T-cell (primary cell): ENCODE measurements at regions not wholly inside any gene's neighbourhood (a gene's known extent, or its start where the extent isn't known, plus 50 kb on each side); places are given as distances from the start of the nearest gene placed in this dataset.

Experiments
- ATAC-seq, 4 experiments: fragments of 200-7000 bp in 3 of 4; fragments of 150-1000 bp in 1 of 4; cut with Tn5 transposase; replicated peaks in 1 of 4; 1 replicate in 3 of 4; 2 replicates in 1 of 4; pipeline ENCODE4 v1.10.0; 2021; ENCODE audit warnings: moderate library complexity in 3 of 4, mild to moderate bottlenecking in 2 of 4, moderate number of reproducible peaks in 1 of 4
- CTCF ChIA-PET, 2 donors: fragments of 300-600 bp; sonication (Branson Sonifier 250); formaldehyde crosslinking; loops; one replicate each; lab custom pipeline; 2022; ENCODE audit warnings: antibody characterized with exemption in 2 of 2; lab: Charles Lee
- POLR2A ChIA-PET, 2 donors: fragments of 300-600 bp; sonication (Branson Sonifier 250); formaldehyde crosslinking; loops; one replicate each; lab custom pipeline; 2022; ENCODE audit warnings: antibody characterized with exemption in 2 of 2; lab: Charles Lee
- DNase-seq, 35 experiments: peaks; one replicate each; pipeline versions ENCODE4 v3.0.0 to v3.0.0-alpha.2; 2013 to 2023
- H3K27ac ChIP-seq: one replicate; pipeline ENCODE4 v1.5.1; 2013; ENCODE audit warnings: low read length
- H3K27me3 ChIP-seq, 2 experiments: replicated peaks in 1 of 2; 1 replicate in 1 of 2; 2 replicates in 1 of 2; pipeline versions ENCODE4 v1.6.1 to v1.7.0; 2013; ENCODE audit warnings: low read length in 1 of 2, mixed read lengths in 1 of 2; ENCODE audit not compliant: control insufficient read depth in 2 of 2, insufficient read depth in 2 of 2; ENCODE audit errors: extremely low read depth in 1 of 2
- H3K36me3 ChIP-seq, 2 donors: 1 replicate in 1 of 2; 2 replicates in 1 of 2; pipeline versions ENCODE4 v1.6.1 to v1.7.0; 2013; ENCODE audit warnings: low read length in 1 of 2; ENCODE audit not compliant: control insufficient read depth in 2 of 2, insufficient read depth in 1 of 2; ENCODE audit errors: extremely low read depth in 1 of 2
- H3K4me1 ChIP-seq, 2 experiments: 1 replicate in 1 of 2; 2 replicates in 1 of 2; pipeline versions ENCODE4 v1.6.1 to v1.7.0; 2013; ENCODE audit warnings: low read length in 2 of 2, mixed read lengths in 1 of 2; ENCODE audit not compliant: insufficient read depth in 2 of 2, control insufficient read depth in 1 of 2; ENCODE audit errors: extremely low read depth in 1 of 2
- H3K4me3 ChIP-seq, 2 donors: 1 replicate in 1 of 2; 2 replicates in 1 of 2; pipeline versions ENCODE4 v1.5.1 to v1.7.0; 2013; ENCODE audit warnings: mild to moderate bottlenecking in 2 of 2, low read length in 1 of 2, moderate library complexity in 1 of 2; ENCODE audit not compliant: control insufficient read depth in 1 of 2; ENCODE audit errors: extremely low read depth in 1 of 2
- H3K9me3 ChIP-seq: 2 replicates; pipeline ENCODE4 v1.7.0; 2013
- H3K27ac Mint-ChIP-seq, 2 donors: one replicate each; pipeline ENCODE4 v1.8.0; 2020 to 2021; ENCODE audit warnings: mild to moderate bottlenecking in 2 of 2, mixed read lengths in 2 of 2
- H3K27me3 Mint-ChIP-seq, 2 donors: one replicate each; pipeline ENCODE4 v1.8.0; 2021 to 2022; ENCODE audit warnings: mixed read lengths in 2 of 2
- H3K36me3 Mint-ChIP-seq: one replicate; pipeline ENCODE4 v1.8.0; 2021; ENCODE audit warnings: mixed read lengths
- H3K4me1 Mint-ChIP-seq, 3 donors: one replicate each; pipeline ENCODE4 v1.8.0; 2020 to 2022; ENCODE audit warnings: mixed read lengths in 3 of 3, mild to moderate bottlenecking in 1 of 3
- H3K4me3 Mint-ChIP-seq, 3 donors: one replicate each; pipeline ENCODE4 v1.8.0; 2020 to 2022; ENCODE audit warnings: mild to moderate bottlenecking in 3 of 3, mixed read lengths in 3 of 3, moderate library complexity in 3 of 3
- H3K9me3 Mint-ChIP-seq, 3 donors: one replicate each; pipeline ENCODE4 v1.8.0; 2020 to 2022; ENCODE audit warnings: mixed read lengths in 3 of 3
- WGBS: methylation state at CpG from one replicate; pipeline ENCODE4 v1.1.5; 2013; ENCODE audit warnings: missing lambda C conversion rate; ENCODE audit not compliant: insufficient coverage; 5-methylcytosine and 5-hydroxymethylcytosine counted together

GRCh38 chr4:110917835-110918234 lies 295.0 kb upstream of the PITX2 start:
- H3K27ac ChIP-seq: no peak overlapping the region
- ChIA-PET POLR2A (no interaction called here), CTCF (no interaction called here)
- Mint-ChIP-seq H3K27ac (no peak overlapping the region), H3K9me3 (peaks cover 0 to 21% (median 2%) of the 10 kb centered on the region in 3 donors), H3K4me1 (no peaks in the 10 kb centered on the region), H3K36me3 (no peaks in the 10 kb centered on the region), H3K27me3 (no peaks in the 10 kb centered on the region), H3K4me3 (no peak overlapping the region)
- no peaks in the 10 kb centered on the region for H3K9me3 ChIP-seq
- no peaks in the 10 kb centered on the region for H3K27me3 ChIP-seq
- no CpG with 5 or more reads among the region's 1 CpG for WGBS
- no peaks in the 10 kb centered on the region for H3K36me3 ChIP-seq
- no peak for DNase-seq
- ATAC-seq: no peak
- H3K4me1 ChIP-seq: no peaks in the 10 kb centered on the region
- H3K4me3 ChIP-seq: no peak overlapping the region

DNA sequence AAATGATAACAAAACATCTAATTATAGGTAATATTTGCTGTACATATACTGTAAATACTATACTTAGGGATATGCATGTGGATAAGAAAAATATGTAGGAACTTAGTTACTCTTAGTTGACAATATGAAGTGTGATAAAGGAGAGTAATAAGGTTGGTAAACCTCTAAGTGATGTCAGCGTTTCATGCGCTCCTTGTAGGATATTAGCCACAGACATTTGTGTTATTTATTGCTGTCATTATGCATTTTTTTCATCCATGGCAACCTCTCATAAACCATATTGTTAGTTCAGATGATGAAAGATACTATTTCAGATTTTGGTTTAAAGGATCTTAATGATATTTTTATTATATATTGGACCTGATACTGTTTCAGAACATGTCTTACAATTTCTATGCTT lies 298.1 kb upstream of the PITX2 start:
- H3K4me3 ChIP-seq: no peak overlapping the region
- H3K4me3 Mint-ChIP-seq: no peak overlapping the region
- H3K9me3 ChIP-seq: no peaks in the 10 kb centered on the region
- H3K4me1 ChIP-seq: no peaks in the 10 kb centered on the region
- no peaks in the 10 kb centered on the region for H3K4me1 Mint-ChIP-seq
- H3K27me3 Mint-ChIP-seq: no peaks in the 10 kb centered on the region
- POLR2A ChIA-PET: no interaction called here
- no peaks in the 10 kb centered on the region for H3K36me3 ChIP-seq
- no peak overlapping the region for H3K27ac Mint-ChIP-seq
- no peaks in the 10 kb centered on the region for H3K27me3 ChIP-seq
- DNase-seq (no peak), ATAC-seq (no peak)
- no CpG with 5 or more reads among the region's 2 CpGs for WGBS
- H3K9me3 Mint-ChIP-seq: peaks cover 0 to 14% (median 2%) of the 10 kb centered on the region in 3 donors
- H3K27ac ChIP-seq: no peak overlapping the region
- CTCF ChIA-PET: no interaction called here
- no peaks in the 10 kb centered on the region for H3K36me3 Mint-ChIP-seq

DNA sequence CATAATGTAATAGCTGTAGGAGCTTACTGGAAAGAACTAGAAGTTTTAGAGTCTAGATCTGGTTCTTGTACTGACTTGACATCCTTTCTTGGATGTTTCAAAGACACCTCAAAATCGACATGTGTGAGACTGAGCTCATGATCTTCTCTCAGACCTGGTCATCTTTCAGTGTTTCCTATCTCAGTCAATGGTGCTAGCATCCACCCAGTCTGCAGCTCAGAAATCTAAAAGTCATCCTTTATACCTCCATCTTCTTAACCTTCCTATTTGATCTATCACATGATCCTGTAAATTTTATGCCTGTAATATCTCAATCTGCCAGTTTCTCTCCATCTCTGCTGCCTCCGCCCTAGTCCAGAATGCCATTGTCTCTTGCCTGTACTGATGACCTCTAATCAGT lies 301.9 kb upstream of the PITX2 start:
- Histone ChIP-seq H3K27me3 (no peaks in the 10 kb centered on the region), H3K4me3 (no peak overlapping the region), H3K36me3 (no peaks in the 10 kb centered on the region), H3K27ac (no peak overlapping the region), H3K4me1 (no peaks in the 10 kb centered on the region), H3K9me3 (no peaks in the 10 kb centered on the region)
- H3K27me3 Mint-ChIP-seq: no peaks in the 10 kb centered on the region
- no peaks in the 10 kb centered on the region for H3K4me1 Mint-ChIP-seq
- ATAC-seq: no peak
- H3K9me3 Mint-ChIP-seq: peaks cover 3 to 9% (median 6%) of the 10 kb centered on the region in 3 donors
- ChIA-PET CTCF (no interaction called here), POLR2A (no interaction called here)
- no peak overlapping the region for H3K27ac Mint-ChIP-seq
- H3K36me3 Mint-ChIP-seq: no peaks in the 10 kb centered on the region
- no peak overlapping the region for H3K4me3 Mint-ChIP-seq
- DNase-seq: no peak
- 58% methylated on average over 2 of the region's 2 CpGs for WGBS

GRCh38 chr4:110926841-110927400 lies 304.0 kb upstream of the PITX2 start:
- Mint-ChIP-seq H3K27ac (no peak overlapping the region), H3K36me3 (no peaks in the 10 kb centered on the region), H3K4me3 (no peak overlapping the region), H3K27me3 (no peaks in the 10 kb centered on the region), H3K9me3 (peaks cover 5 to 9% (median 6%) of the 10 kb centered on the region in 3 donors), H3K4me1 (no peaks in the 10 kb centered on the region)
- POLR2A ChIA-PET: no interaction called here
- Histone ChIP-seq H3K4me1 (no peaks in the 10 kb centered on the region), H3K4me3 (no peak overlapping the region), H3K36me3 (no peaks in the 10 kb centered on the region), H3K27me3 (no peaks in the 10 kb centered on the region), H3K9me3 (no peaks in the 10 kb centered on the region), H3K27ac (no peak overlapping the region)
- WGBS: 63% methylated on average over 3 of the region's 3 CpGs
- ATAC-seq: no peak
- CTCF ChIA-PET: no interaction called here
- DNase-seq: no peak

- Histone ChIP-seq H3K27me3 (no peaks in the 10 kb centered on the region), H3K27ac (no peak overlapping the region), H3K4me1 (no peaks in the 10 kb centered on the region), H3K36me3 (no peaks in the 10 kb centered on the region), H3K9me3 (no peaks in the 10 kb centered on the region), H3K4me3 (no peak overlapping the region)
- Mint-ChIP-seq H3K27me3 (no peaks in the 10 kb centered on the region), H3K4me3 (no peak overlapping the region), H3K27ac (no peak overlapping the region), H3K36me3 (no peaks in the 10 kb centered on the region), H3K4me1 (no peaks in the 10 kb centered on the region), H3K9me3 (peaks cover 0 to 5% (median 4%) of the 10 kb centered on the region in 3 donors)
- DNase-seq (no peak), ATAC-seq (no peak)
- CTCF ChIA-PET: no interaction called here
- no CpG with 5 or more reads among the region's 3 CpGs for WGBS
- POLR2A ChIA-PET: interaction anchor here in 1 of 2 donors (0.6 kb wide), 1 partner anchor 11 kb away, joined by 3 read pairs; no protein-coding TSS in a partner anchor
Observed at GRCh38 chr4:110933341-110933740, 310.5 kb upstream of the PITX2 start.

- no CpG with 5 or more reads among the region's 3 CpGs for WGBS
- Histone ChIP-seq H3K9me3 (no peaks in the 10 kb centered on the region), H3K27ac (no peak overlapping the region), H3K4me1 (no peaks in the 10 kb centered on the region), H3K27me3 (no peaks in the 10 kb centered on the region), H3K4me3 (no peak overlapping the region), H3K36me3 (no peaks in the 10 kb centered on the region)
- ChIA-PET POLR2A (no interaction called here), CTCF (no interaction called here)
- Mint-ChIP-seq H3K4me3 (no peak overlapping the region), H3K36me3 (no peaks in the 10 kb centered on the region), H3K27ac (no peak overlapping the region), H3K27me3 (no peaks in the 10 kb centered on the region), H3K4me1 (no peaks in the 10 kb centered on the region), H3K9me3 (peaks cover 0 to 8% (median 0%) of the 10 kb centered on the region in 3 donors)
- ATAC-seq: no peak
- DNase-seq: no peak
Observed at GRCh38 chr4:110944501-110944900, 321.6 kb upstream of the PITX2 start.

- H3K4me1 Mint-ChIP-seq: no peaks in the 10 kb centered on the region
- Histone ChIP-seq H3K9me3 (no peaks in the 10 kb centered on the region), H3K4me3 (no peak overlapping the region), H3K27me3 (no peaks in the 10 kb centered on the region), H3K4me1 (no peaks in the 10 kb centered on the region), H3K36me3 (no peaks in the 10 kb centered on the region), H3K27ac (no peak overlapping the region)
- ChIA-PET POLR2A (no interaction called here), CTCF (no interaction called here)
- 87% methylated on average over 7 of the region's 16 CpGs for WGBS
- no peak overlapping the region for H3K4me3 Mint-ChIP-seq
- DNase-seq: no peak
- H3K27me3 Mint-ChIP-seq: no peaks in the 10 kb centered on the region
- peaks cover 0 to 3% (median 0%) of the 10 kb centered on the region in 3 donors for H3K9me3 Mint-ChIP-seq
- H3K27ac Mint-ChIP-seq: no peak overlapping the region
- no peaks in the 10 kb centered on the region for H3K36me3 Mint-ChIP-seq
- ATAC-seq: no peak
Observed at GRCh38 chr4:110945600-110945999, 322.7 kb upstream of the PITX2 start.
